Gastroesophageal sphincter (tissue), 4 donors: ENCODE measurements at regions not wholly inside any gene's neighbourhood (a gene's known extent, or its start where the extent isn't known, plus 50 kb on each side); places are given as distances from the start of the nearest gene placed in this dataset.

ENCODE experiments used
- ATAC-seq: fragments of 150-250 bp; one replicate; pipeline ENCODE4 v1.9.1; 2016; ENCODE audit warnings: mild to moderate bottlenecking, moderate library complexity
- H3K27ac ChIP-seq, 4 donors: fragments of 200-600 bp; sonication (generic) in 3 of 4; 1 replicate in 3 of 4; 2 replicates in 1 of 4; pipeline ENCODE4 v1.5.1; 2016 to 2019
- H3K27me3 ChIP-seq: fragments of 200-600 bp; sonication (generic); one replicate; pipeline ENCODE4 v1.5.1; 2019
- H3K36me3 ChIP-seq, 2 donors: fragments of 200-600 bp; sonication (generic); one replicate each; pipeline ENCODE4 v1.5.1; 2019; ENCODE audit warnings: control low read depth in 1 of 2
- H3K4me1 ChIP-seq, 3 donors: fragments of 200-600 bp; sonication (generic); 1 replicate in 2 of 3; 2 replicates in 1 of 3; pipeline ENCODE4 v1.5.1; 2016 to 2019; ENCODE audit warnings: control low read depth in 2 of 3
- H3K4me3 ChIP-seq, 2 donors: fragments of 200-600 bp; sonication (generic); one replicate each; pipeline ENCODE4 v1.5.1; 2019; ENCODE audit warnings: mild to moderate bottlenecking in 1 of 2, moderate library complexity in 1 of 2
- H3K9me3 ChIP-seq, 3 donors: fragments of 200-600 bp; sonication (generic); one replicate each; pipeline ENCODE4 v1.5.1; 2017 to 2019; ENCODE audit warnings: control low read depth in 2 of 3
- EP300 ChIP-seq: sonication (generic); formaldehyde crosslinking; IDR thresholded peaks from one replicate; pipeline ENCODE4 v1.6.1; 2017; ENCODE audit warnings: antibody characterized with exemption, mild to moderate bottlenecking
- POLR2A ChIP-seq, 2 donors: fragments of 450-650 bp; IDR thresholded peaks; one replicate each; pipeline ENCODE4 v1.6.1; 2017; ENCODE audit warnings: antibody characterized with exemption in 2 of 2, mild to moderate bottlenecking in 2 of 2, moderate library complexity in 1 of 2
- POLR2AphosphoS5 ChIP-seq: sonication (generic); formaldehyde crosslinking; IDR thresholded peaks from one replicate; pipeline ENCODE4 v1.6.1; 2017; ENCODE audit warnings: antibody characterized with exemption
- WGBS, 2 donors: methylation state at CpG; one replicate each; pipeline ENCODE4 v1.1.5; 2018; ENCODE audit warnings: low coverage in 1 of 2; 5-methylcytosine and 5-hydroxymethylcytosine counted together
- TF ChIP-seq, protein P1 (sequence below), 4 experiments: fragments of 200-600 bp in 2 of 4; fragments of 450-650 bp in 2 of 4; sonication (generic) in 1 of 4; IDR thresholded peaks; one replicate each; pipeline ENCODE4 v1.5.1; 2017 to 2019; ENCODE audit warnings: antibody characterized with exemption in 4 of 4, mild to moderate bottlenecking in 2 of 4, moderate library complexity in 2 of 4

- Histone ChIP-seq H3K27ac (no peak overlapping the region), H3K27me3 (peaks cover 64% of the 10 kb centered on the region), H3K4me3 (no peak overlapping the region), H3K9me3 (peaks cover 0 to 28% (median 1%) of the 10 kb centered on the region in 3 donors), H3K36me3 (no peaks in the 10 kb centered on the region), H3K4me1 (no peaks in the 10 kb centered on the region)
- ATAC-seq = no peak
- TF ChIP-seq, protein P1, sequence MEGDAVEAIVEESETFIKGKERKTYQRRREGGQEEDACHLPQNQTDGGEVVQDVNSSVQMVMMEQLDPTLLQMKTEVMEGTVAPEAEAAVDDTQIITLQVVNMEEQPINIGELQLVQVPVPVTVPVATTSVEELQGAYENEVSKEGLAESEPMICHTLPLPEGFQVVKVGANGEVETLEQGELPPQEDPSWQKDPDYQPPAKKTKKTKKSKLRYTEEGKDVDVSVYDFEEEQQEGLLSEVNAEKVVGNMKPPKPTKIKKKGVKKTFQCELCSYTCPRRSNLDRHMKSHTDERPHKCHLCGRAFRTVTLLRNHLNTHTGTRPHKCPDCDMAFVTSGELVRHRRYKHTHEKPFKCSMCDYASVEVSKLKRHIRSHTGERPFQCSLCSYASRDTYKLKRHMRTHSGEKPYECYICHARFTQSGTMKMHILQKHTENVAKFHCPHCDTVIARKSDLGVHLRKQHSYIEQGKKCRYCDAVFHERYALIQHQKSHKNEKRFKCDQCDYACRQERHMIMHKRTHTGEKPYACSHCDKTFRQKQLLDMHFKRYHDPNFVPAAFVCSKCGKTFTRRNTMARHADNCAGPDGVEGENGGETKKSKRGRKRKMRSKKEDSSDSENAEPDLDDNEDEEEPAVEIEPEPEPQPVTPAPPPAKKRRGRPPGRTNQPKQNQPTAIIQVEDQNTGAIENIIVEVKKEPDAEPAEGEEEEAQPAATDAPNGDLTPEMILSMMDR (IDR thresholded peaks at IDR 0.05) = no peak
- TF ChIP-seq POLR2AphosphoS5 = no peak
- no peak for TF ChIP-seq POLR2A (IDR thresholded peaks at IDR 0.05)
- no peak for TF ChIP-seq EP300
- 61 to 65% methylated on average over 3 to 8 of the region's 12 CpGs for WGBS, 2 donors
These were observed 1024.3 kb downstream of the TBC1D22A start for GRCh38 chr22:47786650-47787290.

DNA sequence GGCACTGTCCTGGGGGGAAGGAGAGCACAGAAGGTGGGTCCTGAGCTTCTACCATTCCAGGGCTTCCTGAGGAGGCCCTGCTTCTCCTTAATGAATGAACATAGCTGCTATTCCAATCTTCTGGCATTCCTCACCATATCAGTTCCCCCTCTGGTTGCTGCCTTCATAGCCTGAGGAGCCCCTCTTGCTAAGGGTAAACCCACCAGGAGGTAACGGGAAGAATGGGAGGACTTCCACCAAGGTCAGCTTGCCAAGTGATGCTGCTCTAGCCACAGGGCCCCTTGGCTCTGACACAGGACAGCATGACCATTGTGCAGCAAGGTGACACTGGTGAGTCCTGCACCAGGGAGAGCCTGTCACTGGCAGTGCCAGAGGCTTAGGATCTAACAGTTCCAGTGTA is 1022.5 kb downstream of the TBC1D22A start:
- ATAC-seq = no peak
- TF ChIP-seq EP300 = no peak
- TF ChIP-seq POLR2AphosphoS5 = no peak
- TF ChIP-seq, protein P1 (IDR thresholded peaks at IDR 0.05) = no peak
- no peak for TF ChIP-seq POLR2A (IDR thresholded peaks at IDR 0.05)
- Histone ChIP-seq H3K9me3 (peaks cover 0 to 28% (median 1%) of the 10 kb centered on the region in 3 donors), H3K27me3 (peaks cover 64% of the 10 kb centered on the region), H3K4me3 (no peak overlapping the region), H3K4me1 (no peaks in the 10 kb centered on the region), H3K27ac (no peak overlapping the region), H3K36me3 (no peaks in the 10 kb centered on the region)
- WGBS, 2 donors = no CpG with 5 or more reads among the region's 1 CpG

DNA sequence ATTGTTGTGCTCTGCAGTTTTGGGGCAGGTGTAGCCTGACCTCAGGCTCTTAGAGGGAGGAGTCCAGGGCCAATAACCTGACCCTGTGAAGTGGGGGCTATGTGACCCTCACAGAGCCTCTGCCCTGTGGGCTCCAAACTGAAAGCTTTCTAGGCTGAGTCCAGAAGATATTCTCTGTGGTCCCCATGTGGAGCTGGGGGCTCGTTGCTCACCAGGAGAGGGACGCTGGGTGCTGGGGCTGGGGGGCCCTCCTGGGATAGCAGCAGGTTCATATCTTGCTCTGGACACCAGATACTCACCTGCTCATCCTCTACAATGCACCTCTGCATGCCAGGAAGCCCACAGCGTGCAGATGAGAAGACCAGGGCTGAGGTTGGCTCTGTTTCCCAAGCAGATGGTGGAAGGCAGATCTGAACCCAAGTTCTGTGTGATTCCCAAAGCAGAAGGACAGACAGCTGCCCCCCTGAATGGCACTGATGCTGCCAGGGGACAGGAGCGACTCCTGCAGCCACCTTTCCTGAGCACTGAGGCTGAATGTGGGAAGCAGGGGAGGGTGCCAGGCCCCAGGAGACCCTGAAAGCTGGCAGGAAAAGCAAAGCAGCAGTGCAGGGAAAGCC is 1022.0 kb downstream of the TBC1D22A start:
- Histone ChIP-seq H3K4me1 (no peaks in the 10 kb centered on the region), H3K27ac (no peak overlapping the region), H3K4me3 (no peak overlapping the region), H3K36me3 (no peaks in the 10 kb centered on the region), H3K27me3 (peaks cover 65% of the 10 kb centered on the region), H3K9me3 (peaks cover 0 to 28% (median 1%) of the 10 kb centered on the region in 3 donors)
- no peak for TF ChIP-seq POLR2AphosphoS5
- TF ChIP-seq POLR2A (IDR thresholded peaks at IDR 0.05) = no peak
- TF ChIP-seq EP300 = no peak
- TF ChIP-seq, protein P1 (IDR thresholded peaks at IDR 0.05) = no peak
- no peak for ATAC-seq
- WGBS, 2 donors = no CpG with 5 or more reads among the region's 4 CpGs

GRCh38 chr22:47783433-47784366 is 1021.2 kb downstream of the TBC1D22A start:
- peaks cover 68% of the 10 kb centered on the region for H3K27me3 ChIP-seq
- no peak overlapping the region for H3K27ac ChIP-seq
- H3K36me3 ChIP-seq = no peaks in the 10 kb centered on the region
- TF ChIP-seq POLR2A (IDR thresholded peaks at IDR 0.05) (no peak), EP300 (no peak), POLR2AphosphoS5 (no peak)
- TF ChIP-seq, protein P1 (IDR thresholded peaks at IDR 0.05) = no peak
- no peak for ATAC-seq
- no peak overlapping the region for H3K4me3 ChIP-seq
- no peaks in the 10 kb centered on the region for H3K4me1 ChIP-seq
- H3K9me3 ChIP-seq = peaks cover 0 to 28% (median 1%) of the 10 kb centered on the region in 3 donors
- WGBS, 2 donors = 89% methylated on average over 6 of the region's 20 CpGs; no CpG with 5 or more reads in 1 of the 2 donors
